ENCODE measurements at regions not wholly inside any gene's neighbourhood (a gene's known extent, or its start where the extent isn't known, plus 50 kb on each side); places are given as distances from the start of the nearest gene placed in this dataset.

DNA sequence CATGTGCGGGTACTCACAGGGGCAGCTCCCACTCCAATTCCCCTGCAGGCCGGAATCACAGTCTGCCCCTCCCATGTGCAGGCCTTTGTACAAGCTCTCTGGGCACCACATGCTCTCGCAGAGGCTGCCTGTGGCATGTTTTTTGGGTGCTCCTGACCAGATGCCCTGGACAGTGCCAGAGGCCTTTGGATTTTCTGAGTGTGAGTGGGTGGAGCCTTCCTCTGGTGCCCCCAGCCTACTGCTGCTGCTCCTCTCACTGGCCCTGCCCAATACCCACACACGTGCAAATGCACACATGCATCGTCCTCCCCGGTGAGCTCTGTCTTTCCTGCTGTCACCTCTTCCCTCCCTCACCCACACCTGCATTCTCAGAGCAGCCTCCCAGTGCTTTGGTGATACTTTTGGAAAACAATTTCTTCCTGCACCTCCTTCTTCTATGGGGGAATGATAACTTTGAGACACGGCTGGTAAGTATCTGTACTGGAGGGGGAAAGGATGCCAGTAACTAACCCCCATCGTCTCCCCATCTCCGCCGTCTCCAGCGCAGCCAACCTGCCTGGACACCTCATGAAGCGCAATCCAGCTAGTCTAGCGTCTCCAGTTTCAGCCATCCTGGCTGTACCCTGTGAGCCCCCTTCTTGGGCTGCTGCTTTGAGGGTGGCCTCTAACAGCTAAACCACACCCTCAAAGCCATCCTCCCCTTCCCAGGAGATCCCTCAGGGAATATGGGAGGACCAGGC is 229.4 kb upstream of the TOPAZ1 start:
- Histone ChIP-seq H3K4me1 (ENCODE audit: control insufficient read depth in 5 of 5, insufficient read depth in 5 of 5, low read length in 5 of 5) (no peaks in the 10 kb centered on the region), H3K27me3 (ENCODE audit: control insufficient read depth in 3 of 3, insufficient read depth in 3 of 3, low read length in 2 of 3) (peaks cover 0 to 5% (median 0%) of the 10 kb centered on the region in 3 donors), H3K27ac (ENCODE audit: low read depth in 1 of 2, low read length in 1 of 2) (no peak overlapping the region), H3K36me3 (ENCODE audit: control insufficient read depth in 4 of 4, insufficient read depth in 4 of 4, low read length in 4 of 4) (no peaks in the 10 kb centered on the region), H3K9me3 (ENCODE audit: control insufficient read depth in 4 of 4, insufficient read depth in 3 of 4, low read length in 3 of 4) (no peaks in the 10 kb centered on the region), H3K9ac (ENCODE audit: insufficient read depth in 1 of 2, low read length in 2 of 2) (no peak overlapping the region), H3K4me3 (no peak overlapping the region)
- TF ChIP-seq, protein P1, sequence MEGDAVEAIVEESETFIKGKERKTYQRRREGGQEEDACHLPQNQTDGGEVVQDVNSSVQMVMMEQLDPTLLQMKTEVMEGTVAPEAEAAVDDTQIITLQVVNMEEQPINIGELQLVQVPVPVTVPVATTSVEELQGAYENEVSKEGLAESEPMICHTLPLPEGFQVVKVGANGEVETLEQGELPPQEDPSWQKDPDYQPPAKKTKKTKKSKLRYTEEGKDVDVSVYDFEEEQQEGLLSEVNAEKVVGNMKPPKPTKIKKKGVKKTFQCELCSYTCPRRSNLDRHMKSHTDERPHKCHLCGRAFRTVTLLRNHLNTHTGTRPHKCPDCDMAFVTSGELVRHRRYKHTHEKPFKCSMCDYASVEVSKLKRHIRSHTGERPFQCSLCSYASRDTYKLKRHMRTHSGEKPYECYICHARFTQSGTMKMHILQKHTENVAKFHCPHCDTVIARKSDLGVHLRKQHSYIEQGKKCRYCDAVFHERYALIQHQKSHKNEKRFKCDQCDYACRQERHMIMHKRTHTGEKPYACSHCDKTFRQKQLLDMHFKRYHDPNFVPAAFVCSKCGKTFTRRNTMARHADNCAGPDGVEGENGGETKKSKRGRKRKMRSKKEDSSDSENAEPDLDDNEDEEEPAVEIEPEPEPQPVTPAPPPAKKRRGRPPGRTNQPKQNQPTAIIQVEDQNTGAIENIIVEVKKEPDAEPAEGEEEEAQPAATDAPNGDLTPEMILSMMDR (IDR thresholded peaks at IDR 0.05; ENCODE audit: control extremely low read depth, extremely low read depth): no peak
- WGBS, 2 donors: 91 to 93% methylated on average over 13 of the region's 13 CpGs
- DNase-seq (no peak), ATAC-seq (ENCODE audit: insufficient read depth, low FRiP score) (no peak)

DNA sequence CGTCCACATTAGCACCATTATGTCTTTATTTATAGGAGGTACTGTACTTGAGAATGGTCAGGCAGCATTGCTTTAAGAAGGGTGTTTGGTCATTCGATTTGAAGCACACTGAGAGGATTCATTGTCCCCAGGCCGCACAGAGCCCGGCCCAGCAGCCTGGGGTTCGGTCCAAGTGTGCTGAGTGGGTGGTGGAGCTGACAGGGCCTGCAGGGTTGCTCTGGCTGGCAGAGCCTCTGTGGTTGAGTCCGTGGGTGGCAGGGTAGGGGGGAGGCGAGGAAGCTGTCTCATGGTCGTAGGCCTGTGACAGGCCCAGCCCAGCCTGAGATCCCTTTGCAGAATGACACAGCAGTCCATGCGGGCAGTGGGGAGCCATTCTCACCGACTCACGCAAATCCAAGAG is 227.7 kb upstream of the TOPAZ1 start:
- H3K9me3 ChIP-seq (ENCODE audit: control insufficient read depth in 4 of 4, insufficient read depth in 3 of 4, low read length in 3 of 4): no peaks in the 10 kb centered on the region
- TF ChIP-seq, protein P1 (IDR thresholded peaks at IDR 0.05; ENCODE audit: control extremely low read depth, extremely low read depth): no peak
- no peaks in the 10 kb centered on the region for H3K36me3 ChIP-seq (ENCODE audit: control insufficient read depth in 4 of 4, insufficient read depth in 4 of 4, low read length in 4 of 4)
- no peak overlapping the region for H3K9ac ChIP-seq (ENCODE audit: insufficient read depth in 1 of 2, low read length in 2 of 2)
- H3K27me3 ChIP-seq (ENCODE audit: control insufficient read depth in 3 of 3, insufficient read depth in 3 of 3, low read length in 2 of 3): peaks cover 0 to 11% (median 0%) of the 10 kb centered on the region in 3 donors
- ATAC-seq (ENCODE audit: insufficient read depth, low FRiP score) (no peak), DNase-seq (no peak)
- H3K4me1 ChIP-seq (ENCODE audit: control insufficient read depth in 5 of 5, insufficient read depth in 5 of 5, low read length in 5 of 5): no peaks in the 10 kb centered on the region
- no peak overlapping the region for H3K4me3 ChIP-seq
- WGBS, 2 donors: 62 to 70% methylated on average over 11 of the region's 11 CpGs
- no peak overlapping the region for H3K27ac ChIP-seq (ENCODE audit: low read depth in 1 of 2, low read length in 1 of 2)

DNA sequence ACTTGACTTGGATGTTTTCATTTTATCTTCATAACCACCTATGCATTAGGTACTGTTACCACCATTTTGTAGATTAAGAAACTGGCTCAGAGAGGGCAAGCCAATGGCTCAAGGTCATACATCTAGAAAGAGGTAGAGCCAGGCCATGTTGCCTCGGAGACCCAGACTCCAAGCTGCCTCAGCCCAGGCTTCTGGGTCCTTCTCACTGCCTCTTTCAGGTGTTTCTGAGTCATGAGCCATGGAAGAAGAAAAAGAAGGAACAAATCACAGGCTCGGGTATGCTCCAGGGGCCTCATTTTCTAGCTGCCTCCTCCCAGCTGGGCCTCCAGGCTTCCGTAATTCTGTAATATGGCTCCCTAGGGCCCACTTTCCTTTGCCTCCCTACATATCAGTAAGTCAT is 226.5 kb upstream of the TOPAZ1 start:
- DNase-seq (no peak), ATAC-seq (ENCODE audit: insufficient read depth, low FRiP score) (no peak)
- Histone ChIP-seq H3K27ac (ENCODE audit: low read depth in 1 of 2, low read length in 1 of 2) (no peak overlapping the region), H3K9me3 (ENCODE audit: control insufficient read depth in 4 of 4, insufficient read depth in 3 of 4, low read length in 3 of 4) (no peaks in the 10 kb centered on the region), H3K27me3 (ENCODE audit: control insufficient read depth in 3 of 3, insufficient read depth in 3 of 3, low read length in 2 of 3) (peaks cover 0 to 12% (median 0%) of the 10 kb centered on the region in 3 donors), H3K4me1 (ENCODE audit: control insufficient read depth in 5 of 5, insufficient read depth in 5 of 5, low read length in 5 of 5) (peaks cover 0 to 8% (median 0%) of the 10 kb centered on the region in 5 donors), H3K9ac (ENCODE audit: insufficient read depth in 1 of 2, low read length in 2 of 2) (no peak overlapping the region), H3K4me3 (no peak overlapping the region), H3K36me3 (ENCODE audit: control insufficient read depth in 4 of 4, insufficient read depth in 4 of 4, low read length in 4 of 4) (no peaks in the 10 kb centered on the region)
- WGBS, 2 donors: 88 to 91% methylated on average over 3 of the region's 3 CpGs
- TF ChIP-seq, protein P1 (IDR thresholded peaks at IDR 0.05; ENCODE audit: control extremely low read depth, extremely low read depth): no peak

All from lung (tissue), 11 donors.